Stimulated activated effector memory CD8-positive, alpha-beta T cell treated with anti-CD3 and anti-CD28 coated beads, Interleukin-12 subunit alpha, Interleukin-12 subunit beta, amount 100 ng/mL, for 72 hours (primary cell): ENCODE measurements at regions not wholly inside any gene's neighbourhood (a gene's known extent, or its start where the extent isn't known, plus 50 kb on each side); places are given as distances from the start of the nearest gene placed in this dataset.
"Not testable (repeated sequence)": the region's sequence is repeated elsewhere in the genome, so short reads cannot be mapped to it uniquely, and the experiment has no call there.

Source experiments
- ATAC-seq: fragments of 150-1000 bp; cut with Tn5 transposase; 2 replicates; pipeline ENCODE4 v1.10.0; 2021
- DNase-seq, 2 donors: peaks; one replicate each; pipeline ENCODE4 v3.0.0; 2021 to 2022; ENCODE audit warnings: low spot score in 2 of 2
- H3K27ac Mint-ChIP-seq: one replicate; pipeline ENCODE4 v1.8.0; 2022; ENCODE audit warnings: mild to moderate bottlenecking, mixed read lengths
- H3K36me3 Mint-ChIP-seq: one replicate; pipeline ENCODE4 v1.8.0; 2022; ENCODE audit warnings: mild to moderate bottlenecking, mixed read lengths
- H3K4me1 Mint-ChIP-seq: one replicate; pipeline ENCODE4 v1.8.0; 2022; ENCODE audit warnings: mixed read lengths
- H3K4me3 Mint-ChIP-seq: one replicate; pipeline ENCODE4 v1.8.0; 2022; ENCODE audit warnings: mild to moderate bottlenecking, mixed read lengths
- H3K9me3 Mint-ChIP-seq: one replicate; pipeline ENCODE4 v1.8.0; 2022; ENCODE audit warnings: mixed read lengths

- Mint-ChIP-seq H3K4me1 (no peaks in the 10 kb centered on the region), H3K9me3 (peaks cover 19% of the 10 kb centered on the region), H3K27ac (no peak overlapping the region), H3K36me3 (no peaks in the 10 kb centered on the region), H3K4me3 (no peak overlapping the region)
- ATAC-seq (no peak), DNase-seq (no peak)
Measured at GRCh38 chr1:95627244-95627643, 393.2 kb downstream of the RWDD3 start.

DNA sequence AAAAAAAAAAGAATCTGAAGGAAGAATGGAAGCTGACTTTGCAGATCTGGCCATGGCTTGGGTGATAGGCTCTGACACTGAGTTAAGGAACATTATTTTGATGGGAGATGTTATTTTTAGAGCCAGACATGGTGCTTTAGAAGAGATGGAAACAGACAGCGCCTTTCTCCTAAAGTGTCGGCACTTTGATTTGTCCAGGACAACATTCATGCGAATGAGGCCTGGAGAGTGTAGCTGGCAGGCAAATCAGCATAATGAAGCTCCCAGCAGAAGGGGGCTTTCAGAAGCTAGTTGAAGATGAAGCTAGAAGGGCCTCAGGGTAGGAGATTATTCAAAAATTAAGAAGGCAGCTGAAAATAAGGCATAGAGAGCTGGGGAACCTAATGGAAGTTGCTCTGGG, 397.7 kb downstream of the RWDD3 start:
- DNase-seq (no peak), ATAC-seq (no peak)
- no peak overlapping the region for H3K27ac Mint-ChIP-seq
- no peaks in the 10 kb centered on the region for H3K36me3 Mint-ChIP-seq
- peaks cover 18% of the 10 kb centered on the region for H3K9me3 Mint-ChIP-seq
- H3K4me1 Mint-ChIP-seq = no peaks in the 10 kb centered on the region
- no peak overlapping the region for H3K4me3 Mint-ChIP-seq

DNA sequence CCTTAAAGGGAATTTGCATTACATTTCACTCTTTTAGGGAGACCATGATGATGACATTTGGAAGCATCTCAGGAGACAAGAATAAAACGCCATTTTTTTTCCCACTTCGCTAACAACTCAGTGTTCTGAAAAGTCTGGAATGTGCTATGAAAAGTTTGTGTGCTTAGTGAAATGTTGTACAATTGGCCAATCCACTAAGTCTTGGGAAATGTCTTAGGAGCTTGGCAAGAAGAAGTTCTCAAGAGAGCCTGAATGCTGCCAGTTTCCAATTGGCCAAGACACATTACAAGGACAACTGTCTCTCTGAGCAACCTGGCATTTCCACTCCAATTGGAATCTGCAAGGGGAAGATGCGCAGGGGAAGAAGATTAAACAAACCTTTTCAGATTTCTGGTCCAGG, 401.8 kb downstream of the RWDD3 start:
- Mint-ChIP-seq H3K9me3 (peaks cover 13% of the 10 kb centered on the region), H3K36me3 (no peaks in the 10 kb centered on the region), H3K4me1 (no peaks in the 10 kb centered on the region), H3K27ac (no peak overlapping the region), H3K4me3 (no peak overlapping the region)
- DNase-seq (no peak), ATAC-seq (no peak)

GRCh38 chr1:95636897-95637296, 402.9 kb downstream of the RWDD3 start:
- Mint-ChIP-seq H3K36me3 (no peaks in the 10 kb centered on the region), H3K4me1 (no peaks in the 10 kb centered on the region)
- no peak for ATAC-seq

DNA sequence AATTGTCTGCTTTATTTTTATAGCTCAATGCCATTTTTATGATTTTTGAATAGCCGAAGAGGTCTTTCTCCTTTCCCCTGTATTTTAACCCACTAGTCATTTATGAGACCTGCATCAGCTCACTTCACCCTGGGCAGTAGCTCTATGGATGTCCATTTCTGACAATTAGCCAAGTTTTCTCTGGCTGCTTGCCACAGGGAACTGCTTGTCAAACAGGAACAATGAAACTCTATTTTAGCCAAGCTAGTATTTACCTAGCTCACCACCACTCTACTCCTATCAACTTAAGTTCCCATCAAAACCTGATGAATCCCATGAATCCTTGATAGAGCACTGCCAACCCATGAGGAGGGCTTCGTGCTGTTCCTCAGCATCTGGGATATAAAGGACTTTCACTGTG, 406.7 kb downstream of the RWDD3 start:
- H3K36me3 Mint-ChIP-seq = no peaks in the 10 kb centered on the region

More at GRCh38 chr1:95636897-95637296, 402.9 kb downstream of the RWDD3 start:
- Mint-ChIP-seq H3K4me3 (no peak overlapping the region), H3K9me3 (peaks cover 8% of the 10 kb centered on the region), H3K27ac (no peak overlapping the region)
- DNase-seq = no peak

GRCh38 chr1:95641386-95641785, 407.4 kb downstream of the RWDD3 start:
- H3K27ac Mint-ChIP-seq = no peak overlapping the region
- ATAC-seq = no peak

More for the DNA sequence above, 406.7 kb downstream of the RWDD3 start:
- H3K4me1 Mint-ChIP-seq = no peaks in the 10 kb centered on the region
- DNase-seq (no peak), ATAC-seq (no peak)
- H3K27ac Mint-ChIP-seq = no peak overlapping the region
- no peak overlapping the region for H3K4me3 Mint-ChIP-seq
- H3K9me3 Mint-ChIP-seq = peaks cover 8% of the 10 kb centered on the region

GRCh38 chr1:95642035-95642434, 408.0 kb downstream of the RWDD3 start:
- ATAC-seq (no peak), DNase-seq (no peak)
- Mint-ChIP-seq H3K36me3 (no peaks in the 10 kb centered on the region), H3K9me3 (peaks cover 6% of the 10 kb centered on the region), H3K27ac (no peak overlapping the region), H3K4me3 (no peak overlapping the region), H3K4me1 (no peaks in the 10 kb centered on the region)

More at GRCh38 chr1:95641386-95641785, 407.4 kb downstream of the RWDD3 start:
- H3K9me3 Mint-ChIP-seq = peaks cover 8% of the 10 kb centered on the region
- no peaks in the 10 kb centered on the region for H3K4me1 Mint-ChIP-seq
- no peak for DNase-seq
- H3K36me3 Mint-ChIP-seq = no peaks in the 10 kb centered on the region
- H3K4me3 Mint-ChIP-seq = no peak overlapping the region

GRCh38 chr1:95643071-95643470, 409.1 kb downstream of the RWDD3 start:
- DNase-seq = no peak
- Mint-ChIP-seq H3K9me3 (peaks cover 4% of the 10 kb centered on the region), H3K27ac (no peak overlapping the region), H3K4me3 (no peak overlapping the region), H3K36me3 (no peaks in the 10 kb centered on the region), H3K4me1 (no peaks in the 10 kb centered on the region)
- ATAC-seq = no peak

GRCh38 chr1:95645126-95645525, 411.1 kb downstream of the RWDD3 start:
- not testable (repeated sequence) for H3K36me3 Mint-ChIP-seq, H3K4me3 Mint-ChIP-seq, H3K9me3 Mint-ChIP-seq, H3K4me1 Mint-ChIP-seq, ATAC-seq, H3K27ac Mint-ChIP-seq, DNase-seq

DNA sequence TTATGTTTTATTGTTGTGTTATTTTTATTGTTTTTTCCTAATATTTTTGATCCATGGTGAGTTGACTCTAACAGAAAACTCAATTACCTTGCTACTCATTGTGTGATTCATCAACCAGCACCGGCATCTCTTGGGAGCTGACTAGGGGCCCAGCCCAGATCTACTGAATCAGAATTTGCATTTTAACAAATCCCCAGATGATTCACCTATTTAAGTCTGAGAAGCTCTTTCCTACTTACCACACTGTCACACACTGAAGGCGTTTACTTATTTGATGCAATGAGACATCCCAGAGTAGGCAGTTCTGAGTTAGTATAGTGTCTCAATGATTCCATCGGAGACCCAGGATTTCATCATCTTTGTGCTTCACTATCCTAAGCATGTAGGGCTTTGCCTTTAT, 416.6 kb downstream of the RWDD3 start:
- DNase-seq = no peak
- Mint-ChIP-seq H3K36me3 (no peaks in the 10 kb centered on the region), H3K27ac (no peak overlapping the region), H3K9me3 (no peaks in the 10 kb centered on the region), H3K4me3 (no peak overlapping the region), H3K4me1 (no peaks in the 10 kb centered on the region)
- ATAC-seq = no peak

- Mint-ChIP-seq H3K4me1 (no peaks in the 10 kb centered on the region), H3K9me3 (no peaks in the 10 kb centered on the region)
- no peak for ATAC-seq
Measured at GRCh38 chr1:95652423-95652965, 418.5 kb downstream of the RWDD3 start.

DNA sequence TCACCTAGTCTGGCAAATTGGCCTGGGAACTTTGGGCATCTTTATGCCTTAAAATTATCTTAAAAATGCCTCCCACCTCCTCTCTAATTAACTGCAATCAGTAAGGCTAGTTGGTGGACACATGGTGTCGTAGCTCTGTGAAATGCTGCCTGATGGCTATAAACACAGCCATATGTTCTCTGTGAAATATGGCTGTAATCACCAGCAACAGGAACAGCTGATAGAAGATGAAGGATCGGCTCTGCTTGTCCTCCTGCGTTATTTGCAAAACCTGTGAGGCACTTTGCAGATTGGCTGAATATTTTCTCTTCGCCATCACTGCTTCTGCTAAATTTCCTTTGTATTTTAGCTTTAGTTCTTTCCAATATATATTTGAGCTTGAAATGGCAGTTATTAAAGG, 419.6 kb downstream of the RWDD3 start:
- Mint-ChIP-seq H3K4me1 (no peaks in the 10 kb centered on the region), H3K27ac (no peak overlapping the region), H3K4me3 (no peak overlapping the region), H3K36me3 (no peaks in the 10 kb centered on the region), H3K9me3 (peaks cover 2% of the 10 kb centered on the region)
- ATAC-seq (no peak), DNase-seq (no peak)

More at GRCh38 chr1:95652423-95652965, 418.5 kb downstream of the RWDD3 start:
- Mint-ChIP-seq H3K36me3 (no peaks in the 10 kb centered on the region), H3K4me3 (no peak overlapping the region), H3K27ac (no peak overlapping the region)
- DNase-seq = no peak

DNA sequence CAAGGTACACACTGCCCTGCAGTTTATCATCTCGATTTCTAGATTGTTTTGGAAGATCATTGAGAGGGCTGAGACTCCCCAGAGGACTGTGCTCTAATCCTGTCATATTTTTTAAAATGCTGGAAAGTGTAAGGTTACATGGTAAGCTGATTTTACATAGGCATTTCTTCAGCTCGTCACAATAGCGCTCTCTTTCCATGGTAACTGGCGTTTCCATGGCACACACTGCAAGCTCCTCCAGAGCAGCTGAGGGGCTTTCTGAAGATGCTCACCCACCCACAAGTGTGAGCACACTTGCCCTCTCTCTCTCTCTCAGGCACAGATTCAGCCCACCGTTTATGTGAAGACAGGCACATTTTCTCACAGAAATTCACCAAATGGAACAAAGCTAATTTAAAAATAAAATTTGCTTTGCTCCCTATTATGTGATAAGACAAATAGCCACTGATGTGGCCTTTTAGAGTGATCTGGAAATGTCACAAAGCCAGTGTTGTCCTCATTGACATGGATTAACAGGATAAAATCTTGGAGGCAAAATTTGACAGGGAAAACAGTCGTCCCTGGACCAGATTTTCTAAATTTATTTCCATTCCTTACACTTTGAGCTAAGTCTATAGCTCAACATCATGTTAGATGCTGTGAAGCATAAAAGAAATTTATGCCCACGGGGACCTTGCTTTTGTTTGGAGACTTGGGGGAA, 421.5 kb downstream of the RWDD3 start:
- Mint-ChIP-seq H3K27ac (no peak overlapping the region), H3K4me1 (no peaks in the 10 kb centered on the region), H3K36me3 (no peaks in the 10 kb centered on the region), H3K9me3 (peaks cover 5% of the 10 kb centered on the region), H3K4me3 (no peak overlapping the region)
- DNase-seq (no peak), ATAC-seq (no peak)

DNA sequence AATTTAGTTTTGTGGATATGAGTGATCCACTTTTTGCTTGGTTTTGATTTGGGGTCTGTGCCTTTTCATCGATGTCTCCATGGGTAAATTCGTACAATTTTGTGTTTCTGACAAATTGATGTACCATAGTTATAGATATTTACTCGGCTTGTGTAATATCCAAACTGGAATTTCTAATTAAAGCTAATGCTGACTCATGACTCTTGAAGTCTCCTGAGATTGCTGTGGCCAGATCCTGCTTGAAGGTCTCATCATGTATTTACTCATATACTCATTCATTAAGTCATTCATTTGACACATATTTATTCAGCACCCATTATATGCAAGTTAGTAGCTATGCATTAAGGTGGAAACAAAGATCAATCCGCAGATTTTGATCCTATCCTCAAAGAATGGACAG, 423.2 kb downstream of the RWDD3 start:
- Mint-ChIP-seq H3K9me3 (peaks cover 5% of the 10 kb centered on the region), H3K4me3 (no peak overlapping the region), H3K4me1 (no peaks in the 10 kb centered on the region), H3K27ac (no peak overlapping the region), H3K36me3 (no peaks in the 10 kb centered on the region)
- DNase-seq = no peak
- no peak for ATAC-seq

DNA sequence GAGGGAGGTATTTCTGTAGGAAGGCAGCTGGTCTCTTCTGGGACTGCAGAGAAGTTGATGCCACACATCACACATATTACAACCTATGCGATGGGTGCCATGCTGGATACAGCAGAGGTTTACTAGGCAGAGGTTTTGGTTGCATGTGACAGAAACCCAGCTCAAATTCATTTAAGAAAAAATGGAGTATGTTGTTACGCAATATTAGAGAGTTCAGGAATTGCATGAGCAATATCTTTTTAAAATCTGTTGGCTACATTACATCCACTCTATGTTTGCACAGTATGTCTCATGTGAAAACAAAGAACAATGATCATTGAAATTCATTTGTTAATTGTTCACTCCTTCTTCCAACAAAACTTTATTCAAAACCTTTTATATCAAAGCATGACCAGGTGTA, 425.2 kb downstream of the RWDD3 start:
- H3K36me3 Mint-ChIP-seq = no peaks in the 10 kb centered on the region

DNA sequence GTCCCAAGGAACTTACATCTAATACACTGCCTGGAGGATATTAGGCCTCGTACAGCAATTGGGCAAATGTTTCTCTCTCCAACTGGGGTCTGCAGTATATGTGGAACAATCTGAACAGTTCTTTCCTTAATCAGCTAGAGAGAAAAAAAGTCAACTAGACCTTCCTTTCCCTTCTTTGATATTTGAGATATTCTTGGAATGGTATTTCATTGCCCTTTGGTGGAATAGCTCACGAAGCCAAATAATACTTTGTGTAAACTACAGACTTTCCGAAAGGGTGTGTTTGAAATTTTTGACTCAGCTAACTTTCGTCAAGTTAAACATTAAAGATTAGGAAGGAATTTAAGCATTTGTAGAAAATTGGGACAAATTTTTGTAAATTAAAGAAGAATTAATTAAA, 425.6 kb downstream of the RWDD3 start:
- Mint-ChIP-seq H3K9me3 (peaks cover 12% of the 10 kb centered on the region), H3K4me1 (no peaks in the 10 kb centered on the region), H3K27ac (no peak overlapping the region), H3K4me3 (no peak overlapping the region), H3K36me3 (no peaks in the 10 kb centered on the region)
- DNase-seq (no peak), ATAC-seq (no peak)

More for the DNA sequence above, 425.2 kb downstream of the RWDD3 start:
- ATAC-seq (no peak), DNase-seq (no peak)
- Mint-ChIP-seq H3K4me3 (no peak overlapping the region), H3K27ac (no peak overlapping the region), H3K4me1 (no peaks in the 10 kb centered on the region), H3K9me3 (peaks cover 10% of the 10 kb centered on the region)
